ENCODE measurements at regions not wholly inside any gene's neighbourhood (a gene's known extent, or its start where the extent isn't known, plus 50 kb on each side); places are given as distances from the start of the nearest gene placed in this dataset.

DNA sequence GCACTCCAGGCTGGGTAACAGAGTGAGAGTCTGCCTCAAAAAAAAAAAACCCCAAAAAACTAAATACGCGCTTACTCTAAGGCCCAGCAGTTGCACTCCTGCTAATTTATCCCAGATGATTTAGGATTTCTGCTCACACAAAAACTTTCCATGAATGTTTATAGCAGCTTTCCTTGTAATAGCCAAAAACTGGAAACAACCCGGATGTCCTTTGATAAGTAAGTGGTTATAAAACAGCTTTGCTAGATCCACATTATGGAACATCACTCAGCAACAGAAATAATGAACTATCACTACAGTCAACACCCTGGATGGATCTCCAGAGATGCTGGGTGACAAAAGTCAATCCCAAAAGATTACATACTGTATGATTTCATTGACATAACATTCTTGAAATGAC, 220.4 kb upstream of the JARID2 start:
- Mint-ChIP-seq H3K27me3 (ENCODE audit: low read depth, unreplicated experiment) (peaks cover 5% of the 10 kb centered on the region), H3K9me3 (ENCODE audit: unreplicated experiment) (peaks cover 8% of the 10 kb centered on the region), H3K4me3 (ENCODE audit: unreplicated experiment) (no peak overlapping the region), H3K4me1 (ENCODE audit: low read depth, unreplicated experiment) (peaks cover 2% of the 10 kb centered on the region), H3K27ac (ENCODE audit: unreplicated experiment) (no peak overlapping the region), H3K36me3 (ENCODE audit: low read depth, unreplicated experiment) (no peaks in the 10 kb centered on the region)
- H3K9me3 ChIP-seq (ENCODE audit: insufficient read depth, low read depth, low read length) = no peaks in the 10 kb centered on the region
- no peak overlapping the region for H3K4me3 ChIP-seq (ENCODE audit: insufficient read depth, low read depth, low read length)
- FAIRE-seq (no peak), DNase-seq (ENCODE audit: low read depth) (no peak)
- no peaks in the 10 kb centered on the region for H3K27me3 ChIP-seq (ENCODE audit: insufficient read depth, low read length)
- no peaks in the 10 kb centered on the region for H3K79me2 ChIP-seq (ENCODE audit: insufficient read depth, low read length)
- no peak overlapping the region for H3K4me2 ChIP-seq (ENCODE audit: low read length)
- no peak for TF ChIP-seq EZH2 (IDR thresholded peaks at IDR 0.05; ENCODE audit: insufficient read depth, low read length)
- TF ChIP-seq, protein P1, sequence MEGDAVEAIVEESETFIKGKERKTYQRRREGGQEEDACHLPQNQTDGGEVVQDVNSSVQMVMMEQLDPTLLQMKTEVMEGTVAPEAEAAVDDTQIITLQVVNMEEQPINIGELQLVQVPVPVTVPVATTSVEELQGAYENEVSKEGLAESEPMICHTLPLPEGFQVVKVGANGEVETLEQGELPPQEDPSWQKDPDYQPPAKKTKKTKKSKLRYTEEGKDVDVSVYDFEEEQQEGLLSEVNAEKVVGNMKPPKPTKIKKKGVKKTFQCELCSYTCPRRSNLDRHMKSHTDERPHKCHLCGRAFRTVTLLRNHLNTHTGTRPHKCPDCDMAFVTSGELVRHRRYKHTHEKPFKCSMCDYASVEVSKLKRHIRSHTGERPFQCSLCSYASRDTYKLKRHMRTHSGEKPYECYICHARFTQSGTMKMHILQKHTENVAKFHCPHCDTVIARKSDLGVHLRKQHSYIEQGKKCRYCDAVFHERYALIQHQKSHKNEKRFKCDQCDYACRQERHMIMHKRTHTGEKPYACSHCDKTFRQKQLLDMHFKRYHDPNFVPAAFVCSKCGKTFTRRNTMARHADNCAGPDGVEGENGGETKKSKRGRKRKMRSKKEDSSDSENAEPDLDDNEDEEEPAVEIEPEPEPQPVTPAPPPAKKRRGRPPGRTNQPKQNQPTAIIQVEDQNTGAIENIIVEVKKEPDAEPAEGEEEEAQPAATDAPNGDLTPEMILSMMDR (IDR thresholded peaks at IDR 0.05; ENCODE audit: insufficient read depth, low read depth, low read length) = no peak
- no peaks in the 10 kb centered on the region for H3K4me1 ChIP-seq (ENCODE audit: insufficient read depth, low read length)
- no peaks in the 10 kb centered on the region for H4K20me1 ChIP-seq (ENCODE audit: insufficient read depth, low read length)
- no peak overlapping the region for H2AFZ ChIP-seq (ENCODE audit: low read depth, low read length)
- no peak overlapping the region for H3K27ac ChIP-seq (ENCODE audit: low read depth, low read length)
- H3K9ac ChIP-seq (ENCODE audit: low read length) = no peak overlapping the region
- H3K36me3 ChIP-seq (ENCODE audit: insufficient read depth, low read length) = no peaks in the 10 kb centered on the region

DNA sequence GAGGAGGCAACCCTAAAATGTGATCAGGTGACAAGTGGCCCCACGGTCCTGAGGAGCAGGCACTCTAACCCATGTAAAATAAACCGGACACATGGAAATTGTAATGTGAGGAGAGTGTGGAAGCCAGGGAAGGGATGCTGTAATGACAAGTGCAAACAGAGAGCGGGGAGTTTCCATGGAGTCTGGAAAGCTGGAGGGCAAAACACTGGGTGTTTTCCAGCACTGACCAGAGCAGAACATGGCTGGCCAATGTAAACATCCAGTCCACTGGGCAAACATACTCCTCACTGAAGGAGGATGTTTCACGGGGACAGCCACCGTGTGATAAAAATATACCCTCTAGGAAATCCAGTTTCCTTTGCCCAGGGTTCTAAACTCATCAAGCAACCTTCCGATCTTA, 219.0 kb upstream of the JARID2 start:
- Histone ChIP-seq H3K4me3 (ENCODE audit: insufficient read depth, low read depth, low read length) (no peak overlapping the region), H3K9me3 (ENCODE audit: insufficient read depth, low read depth, low read length) (no peaks in the 10 kb centered on the region), H3K27me3 (ENCODE audit: insufficient read depth, low read length) (no peaks in the 10 kb centered on the region), H2AFZ (ENCODE audit: low read depth, low read length) (no peak overlapping the region), H3K36me3 (ENCODE audit: insufficient read depth, low read length) (no peaks in the 10 kb centered on the region), H4K20me1 (ENCODE audit: insufficient read depth, low read length) (no peaks in the 10 kb centered on the region), H3K4me1 (ENCODE audit: insufficient read depth, low read length) (no peaks in the 10 kb centered on the region), H3K4me2 (ENCODE audit: low read length) (no peak overlapping the region), H3K9ac (ENCODE audit: low read length) (no peak overlapping the region), H3K79me2 (ENCODE audit: insufficient read depth, low read length) (no peaks in the 10 kb centered on the region), H3K27ac (ENCODE audit: low read depth, low read length) (no peak overlapping the region)
- FAIRE-seq = no peak
- no peaks in the 10 kb centered on the region for H3K36me3 Mint-ChIP-seq (ENCODE audit: low read depth, unreplicated experiment)
- TF ChIP-seq, protein P1 (IDR thresholded peaks at IDR 0.05; ENCODE audit: insufficient read depth, low read depth, low read length) = no peak
- TF ChIP-seq EZH2 (IDR thresholded peaks at IDR 0.05; ENCODE audit: insufficient read depth, low read length) = no peak
- H3K4me1 Mint-ChIP-seq (ENCODE audit: low read depth, unreplicated experiment) = no peaks in the 10 kb centered on the region
- H3K27ac Mint-ChIP-seq (ENCODE audit: unreplicated experiment) = no peak overlapping the region
- H3K4me3 Mint-ChIP-seq (ENCODE audit: unreplicated experiment) = no peak overlapping the region
- peak; percentile 20 for DNase-seq (ENCODE audit: low read depth)
- peaks cover 11% of the 10 kb centered on the region for H3K27me3 Mint-ChIP-seq (ENCODE audit: low read depth, unreplicated experiment)
- peaks cover 6% of the 10 kb centered on the region for H3K9me3 Mint-ChIP-seq (ENCODE audit: unreplicated experiment)

DNA sequence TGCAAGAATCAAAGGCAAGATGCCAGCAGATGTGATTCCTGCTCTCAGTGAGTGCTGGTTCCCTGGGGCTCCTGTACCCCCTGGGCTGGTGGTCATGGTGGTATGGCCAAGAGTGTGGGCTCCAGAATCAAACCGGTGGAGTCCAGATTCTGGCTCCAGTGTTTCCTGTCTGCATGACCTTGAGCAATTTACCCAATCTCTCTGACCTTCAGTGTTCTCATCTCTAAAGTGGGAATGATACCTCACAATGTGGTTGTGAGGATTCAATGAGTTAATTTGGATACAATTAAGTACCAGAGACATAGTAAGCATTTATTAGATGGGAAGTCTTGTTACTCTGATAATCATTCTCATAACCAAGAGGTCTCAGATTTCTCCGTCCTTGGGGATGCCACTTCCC, 218.4 kb upstream of the JARID2 start:
- TF ChIP-seq EZH2 (IDR thresholded peaks at IDR 0.05; ENCODE audit: insufficient read depth, low read length) = no peak
- Histone ChIP-seq H3K9me3 (ENCODE audit: insufficient read depth, low read depth, low read length) (no peaks in the 10 kb centered on the region), H3K4me3 (ENCODE audit: insufficient read depth, low read depth, low read length) (no peak overlapping the region), H3K9ac (ENCODE audit: low read length) (no peak overlapping the region), H3K79me2 (ENCODE audit: insufficient read depth, low read length) (no peaks in the 10 kb centered on the region), H3K4me2 (ENCODE audit: low read length) (no peak overlapping the region), H3K4me1 (ENCODE audit: insufficient read depth, low read length) (no peaks in the 10 kb centered on the region), H3K36me3 (ENCODE audit: insufficient read depth, low read length) (no peaks in the 10 kb centered on the region), H3K27ac (ENCODE audit: low read depth, low read length) (no peak overlapping the region), H4K20me1 (ENCODE audit: insufficient read depth, low read length) (no peaks in the 10 kb centered on the region), H2AFZ (ENCODE audit: low read depth, low read length) (no peak overlapping the region), H3K27me3 (ENCODE audit: insufficient read depth, low read length) (no peaks in the 10 kb centered on the region)
- Mint-ChIP-seq H3K27ac (ENCODE audit: unreplicated experiment) (no peak overlapping the region), H3K4me3 (ENCODE audit: unreplicated experiment) (no peak overlapping the region), H3K9me3 (ENCODE audit: unreplicated experiment) (peaks cover 6% of the 10 kb centered on the region), H3K36me3 (ENCODE audit: low read depth, unreplicated experiment) (no peaks in the 10 kb centered on the region), H3K27me3 (ENCODE audit: low read depth, unreplicated experiment) (peaks cover 11% of the 10 kb centered on the region), H3K4me1 (ENCODE audit: low read depth, unreplicated experiment) (no peaks in the 10 kb centered on the region)
- FAIRE-seq = no peak
- DNase-seq (ENCODE audit: low read depth) = no peak
